Sigmoid colon (tissue), 4 donors: ENCODE measurements at regions not wholly inside any gene's neighbourhood (a gene's known extent, or its start where the extent isn't known, plus 50 kb on each side); places are given as distances from the start of the nearest gene placed in this dataset.

ENCODE experiments used
- CTCF ChIP-seq, 4 experiments: fragments of 450-650 bp in 3 of 4; fragments of 200-600 bp in 1 of 4; IDR thresholded peaks; one replicate each; pipeline ENCODE4 v1.5.1; 2016 to 2019; ENCODE audit warnings: antibody characterized with exemption in 4 of 4, mild to moderate bottlenecking in 3 of 4, moderate library complexity in 2 of 4
- EP300 ChIP-seq, 4 donors: sonication (generic); formaldehyde crosslinking; IDR thresholded peaks; one replicate each; pipeline ENCODE4 v1.6.1; 2017; ENCODE audit warnings: antibody characterized with exemption in 4 of 4
- POLR2A ChIP-seq, 2 donors: fragments of 450-650 bp; IDR thresholded peaks; one replicate each; pipeline ENCODE4 v1.6.1; 2016; ENCODE audit warnings: antibody characterized with exemption in 2 of 2, mild to moderate bottlenecking in 2 of 2, moderate library complexity in 2 of 2
- POLR2AphosphoS5 ChIP-seq, 4 donors: sonication (generic); formaldehyde crosslinking; IDR thresholded peaks; one replicate each; pipeline ENCODE4 v1.6.1; 2017; ENCODE audit warnings: antibody characterized with exemption in 4 of 4

GRCh38 chr4:56146956-56147355 lies 198.2 kb downstream of the CEP135 start:
- no peak for TF ChIP-seq CTCF (IDR thresholded peaks at IDR 0.05)
- no peak for TF ChIP-seq POLR2A (IDR thresholded peaks at IDR 0.05)
- TF ChIP-seq EP300 (IDR thresholded peaks at IDR 0.05) = no peak
- no peak for TF ChIP-seq POLR2AphosphoS5 (IDR thresholded peaks at IDR 0.05)
